ENCODE measurements at regions not wholly inside any gene's neighbourhood (a gene's known extent, or its start where the extent isn't known, plus 50 kb on each side); places are given as distances from the start of the nearest gene placed in this dataset.
A peak's percentile ranks its signal among the peaks of the same experiment; 100 is the strongest.
"Not testable (repeated sequence)": the region's sequence is repeated elsewhere in the genome, so short reads cannot be mapped to it uniquely, and the experiment has no call there.

GRCh38 chr1:219020386-219020785 lies 153.3 kb upstream of the LYPLAL1 start:
- no peak for DNase-seq

DNA sequence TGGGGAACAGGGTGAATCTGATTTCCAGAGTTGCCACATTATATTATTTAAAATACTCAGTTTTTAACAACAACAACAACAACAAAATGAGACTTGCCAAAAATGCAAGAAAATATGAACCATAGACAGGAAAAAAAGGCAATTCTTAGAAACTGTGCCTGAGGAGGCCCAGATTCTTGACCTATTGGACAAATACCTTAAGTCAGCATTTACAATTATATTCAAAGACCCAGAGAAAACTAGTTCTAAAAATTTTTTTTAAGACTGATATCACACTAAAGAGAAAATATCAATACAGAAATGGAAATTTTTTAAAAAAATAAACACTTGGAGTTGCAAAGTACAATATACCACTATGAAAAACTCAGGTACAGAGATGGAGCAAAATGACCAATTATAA lies 152.8 kb upstream of the LYPLAL1 start:
- no peak for DNase-seq

GRCh38 chr1:219027146-219027673 lies 146.5 kb upstream of the LYPLAL1 start:
- DNase-seq, result peak; percentile 12 to 83

DNA sequence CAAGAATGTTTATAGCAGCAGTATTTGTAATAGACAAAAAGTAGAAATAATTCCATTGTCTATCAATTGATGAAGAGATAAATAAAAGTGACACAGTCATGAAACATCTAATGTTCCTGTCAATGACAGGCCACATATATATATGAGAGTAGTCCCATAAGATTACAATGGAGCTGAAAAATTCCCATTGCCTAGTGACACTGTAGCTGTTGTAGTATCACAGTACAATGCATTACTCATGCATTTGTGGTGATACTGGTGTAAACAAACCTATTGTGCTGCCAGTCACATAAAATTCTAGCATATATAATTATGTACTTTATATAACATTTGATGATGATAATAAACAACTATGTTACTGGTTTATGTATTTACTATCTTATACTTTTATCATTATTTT lies 141.9 kb upstream of the LYPLAL1 start:
- no peak for DNase-seq

DNA sequence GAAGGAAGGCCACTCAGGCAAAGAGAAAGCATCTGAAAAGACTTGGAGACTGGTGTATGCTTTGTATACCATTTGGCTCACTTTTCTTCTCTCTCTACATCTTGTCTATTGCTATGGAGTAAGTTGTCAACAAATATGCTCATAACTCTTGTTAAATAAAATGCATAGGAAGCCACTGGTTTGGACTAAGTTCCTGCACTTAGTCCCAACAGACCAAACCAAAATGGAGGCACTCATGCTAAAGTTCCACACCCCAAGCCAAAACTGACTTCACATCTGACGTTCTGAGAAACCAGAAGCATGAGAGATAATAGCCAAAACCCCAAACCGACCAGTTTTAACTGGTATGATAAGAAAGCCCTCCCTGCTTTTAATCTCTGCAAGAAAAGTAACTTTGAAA lies 135.3 kb upstream of the LYPLAL1 start:
- DNase-seq, result no peak

DNA sequence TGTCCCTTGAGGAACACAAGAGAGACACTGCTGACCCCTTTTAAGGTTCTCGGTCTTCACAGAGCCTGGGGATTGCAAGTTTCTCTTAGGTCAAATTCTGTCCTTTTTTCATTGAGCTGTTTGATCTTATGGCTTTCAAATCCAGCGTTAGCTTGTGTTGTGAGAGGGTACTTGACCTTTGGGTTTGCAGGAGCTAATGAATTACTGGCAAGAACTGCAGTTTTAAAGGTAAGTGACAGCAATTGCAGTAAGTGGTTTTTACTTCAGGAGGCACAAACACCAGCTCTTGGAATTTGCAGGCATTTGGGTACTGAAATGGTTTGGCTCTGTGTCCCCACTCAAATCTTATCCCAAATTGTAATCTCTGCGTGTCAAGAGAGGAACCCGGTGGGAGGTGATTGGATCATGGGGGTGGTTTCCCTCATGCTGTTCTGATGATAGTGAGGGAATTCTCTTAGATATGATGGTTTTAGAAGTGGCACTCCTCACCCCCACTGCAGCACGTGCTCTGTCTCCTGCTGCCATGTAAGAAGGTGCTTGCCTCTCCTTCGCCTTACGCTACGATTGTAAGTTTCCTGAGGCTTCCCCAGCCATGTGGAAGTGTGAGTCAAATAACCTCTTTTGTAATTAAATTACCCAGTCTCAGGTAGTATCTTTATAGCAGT lies 134.5 kb upstream of the LYPLAL1 start:
- DNase-seq, result no peak

GRCh38 chr1:219039682-219040154 lies 134.0 kb upstream of the LYPLAL1 start:
- DNase-seq, result no peak

- DNase-seq, result no peak
Observed at GRCh38 chr1:219040291-219040690, 133.4 kb upstream of the LYPLAL1 start.

GRCh38 chr1:219041141-219041540 lies 132.5 kb upstream of the LYPLAL1 start:
- no peak for DNase-seq

- DNase-seq, result no peak
Observed at GRCh38 chr1:219041818-219042217, 131.9 kb upstream of the LYPLAL1 start.

DNA sequence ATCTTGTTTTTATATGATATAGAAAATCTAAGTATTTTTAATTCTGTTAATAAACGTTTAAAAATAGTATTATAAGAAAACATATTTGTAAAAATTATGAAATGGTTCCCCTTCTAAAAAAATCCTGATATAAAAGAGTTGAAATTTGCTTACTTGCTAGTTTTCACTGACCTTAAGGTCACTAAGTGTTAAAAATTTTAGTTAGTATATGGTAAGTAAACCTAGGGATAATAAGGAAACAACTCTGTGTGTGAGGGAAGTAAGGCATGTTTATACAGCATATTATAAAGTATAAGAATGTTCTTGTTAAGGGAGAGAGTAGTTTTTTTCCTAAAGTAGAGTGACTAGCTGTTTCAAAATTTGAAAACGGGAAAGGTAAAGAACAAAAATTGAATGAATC lies 130.9 kb upstream of the LYPLAL1 start:
- DNase-seq, result no peak

DNA sequence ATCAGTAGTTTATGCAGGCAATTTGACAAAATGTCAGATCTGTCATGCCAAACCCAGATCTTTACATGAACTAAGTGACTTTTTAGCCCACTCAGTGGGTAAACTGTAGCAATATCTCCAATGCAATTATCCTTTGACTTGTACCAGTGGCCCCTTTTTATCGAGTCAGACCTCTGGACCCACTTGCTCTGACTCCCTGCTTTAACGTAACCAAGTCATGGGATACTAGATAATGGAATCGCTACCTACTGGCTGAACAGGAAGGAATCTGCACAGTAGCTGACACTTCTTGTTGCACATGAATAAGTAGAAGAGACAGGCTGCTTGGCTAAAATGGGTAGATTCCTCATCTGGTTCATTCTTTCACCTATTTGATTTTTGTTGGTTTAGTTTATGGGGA lies 128.4 kb upstream of the LYPLAL1 start:
- DNase-seq, result no peak

- DNase-seq, result no peak
Observed at GRCh38 chr1:219049501-219049900, 124.2 kb upstream of the LYPLAL1 start.

GRCh38 chr1:219050086-219050821 lies 123.4 kb upstream of the LYPLAL1 start:
- DNase-seq, result no peak

DNA sequence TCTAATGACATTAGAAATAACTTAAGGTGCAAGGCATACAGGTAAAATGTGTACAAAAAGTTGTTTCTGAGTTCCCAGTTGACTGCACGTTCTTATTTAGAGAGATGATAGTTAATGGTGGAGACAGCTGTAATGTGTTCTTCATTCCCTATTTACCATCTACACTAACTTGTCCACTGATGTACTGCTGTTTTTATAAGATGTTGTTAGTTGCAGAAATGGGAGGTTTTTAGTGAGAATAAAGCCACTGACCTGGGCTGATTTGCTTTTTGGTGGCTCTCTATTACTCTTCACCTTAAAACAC lies 122.9 kb upstream of the LYPLAL1 start:
- DNase-seq, result no peak

- DNase-seq, result no peak
Observed at GRCh38 chr1:219051547-219051946, 122.1 kb upstream of the LYPLAL1 start.

- DNase-seq, result no peak
Observed at GRCh38 chr1:219058891-219059820, 114.5 kb upstream of the LYPLAL1 start.

DNA sequence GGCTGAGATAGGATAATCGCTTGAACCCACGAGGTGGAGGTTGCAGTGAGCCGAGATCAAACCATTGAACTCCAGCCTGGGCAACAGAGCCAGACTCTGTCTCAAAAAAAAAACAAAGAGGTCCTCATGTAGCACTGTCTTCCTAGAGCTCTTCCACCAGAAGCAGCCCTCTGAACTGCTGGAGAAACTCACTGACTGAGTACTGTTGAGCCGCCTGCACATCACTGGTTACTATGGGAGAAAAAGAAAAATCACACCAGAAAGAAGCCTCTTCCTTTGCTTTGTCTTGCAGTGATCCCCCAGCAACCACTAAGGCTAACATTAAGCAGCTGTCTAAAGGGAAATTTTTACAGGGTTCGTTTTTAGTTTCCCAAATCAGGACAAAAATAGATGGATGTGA lies 112.9 kb upstream of the LYPLAL1 start:
- no peak for DNase-seq

DNA sequence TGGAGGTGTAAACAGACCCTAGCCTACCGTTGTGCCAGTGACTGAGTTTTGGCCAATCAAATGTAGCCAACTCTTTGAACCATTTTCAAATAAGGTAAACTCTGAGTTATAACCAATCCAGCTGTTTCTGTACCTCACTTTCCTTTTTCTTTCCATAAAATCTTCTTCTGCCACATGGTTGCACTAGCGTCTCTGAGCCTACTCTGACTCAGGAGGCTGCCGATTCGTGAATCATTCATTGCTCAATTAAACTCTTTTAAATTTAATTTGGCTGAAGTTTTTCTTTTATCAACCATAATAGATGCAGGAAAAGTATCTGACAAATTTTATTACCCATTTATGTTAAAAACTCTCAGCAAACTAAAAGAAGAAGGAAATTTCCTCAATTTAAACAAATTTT lies 111.5 kb upstream of the LYPLAL1 start:
- DNase-seq, result no peak

DNA sequence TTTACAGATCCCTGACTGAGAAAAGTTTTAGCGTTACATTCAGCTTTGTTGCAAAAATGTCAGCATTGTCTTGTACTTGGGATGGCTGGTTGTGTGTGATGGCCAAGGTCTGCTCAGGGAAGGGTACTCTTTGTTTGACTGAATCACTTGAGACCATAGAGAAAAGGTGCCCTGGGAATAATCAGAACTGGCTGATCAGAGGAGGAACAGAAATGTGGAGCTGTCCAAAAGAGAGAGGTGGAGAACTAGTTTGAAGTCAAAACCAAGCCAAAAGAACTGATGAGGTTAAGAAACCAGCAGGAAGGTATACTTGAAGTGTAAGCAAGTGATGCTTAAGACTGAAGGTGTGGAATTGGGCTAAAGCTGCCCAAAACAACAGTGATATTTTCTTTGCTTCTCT lies 107.6 kb upstream of the LYPLAL1 start:
- no peak for DNase-seq

GRCh38 chr1:219066631-219067349 lies 106.9 kb upstream of the LYPLAL1 start:
- DNase-seq, result peak in 1 of 2 experiments; percentile 45

DNA sequence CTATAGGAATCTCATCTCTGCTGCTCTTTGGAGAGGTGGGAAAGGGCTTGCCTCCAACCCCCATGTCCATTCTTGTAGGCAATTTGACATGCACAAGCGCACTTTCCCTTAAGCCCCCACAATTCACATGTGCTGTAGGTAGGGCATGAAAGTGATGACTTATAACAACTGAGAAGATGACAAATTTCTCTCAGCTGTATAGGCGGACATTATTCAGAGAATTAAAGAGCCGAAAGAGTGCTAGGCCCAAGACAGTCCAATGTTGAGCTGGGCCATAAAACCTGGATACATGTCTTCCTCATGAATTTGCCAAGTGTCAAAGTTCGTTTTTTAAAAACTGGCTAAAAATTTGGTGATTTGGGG lies 106.3 kb upstream of the LYPLAL1 start:
- no peak for DNase-seq

DNA sequence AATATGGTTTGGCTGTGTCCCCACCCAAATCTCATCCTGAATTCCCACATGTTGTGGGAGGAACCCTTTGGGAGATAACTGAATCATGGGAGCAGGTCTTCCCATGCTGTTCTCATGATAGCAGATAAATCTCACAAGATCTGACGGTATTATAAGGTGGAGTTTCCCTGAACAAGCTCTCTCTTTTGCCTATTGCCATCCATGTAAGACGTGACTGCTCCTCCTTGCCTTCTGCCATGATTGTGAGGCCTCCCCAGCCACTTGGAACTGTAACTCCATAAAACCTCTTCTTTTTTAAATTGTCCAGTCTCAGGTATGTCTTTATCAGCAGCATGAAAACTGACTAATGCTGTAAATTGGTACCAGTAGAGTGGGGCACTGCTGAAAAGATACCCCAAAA lies 103.3 kb upstream of the LYPLAL1 start:
- DNase-seq, result not testable (repeated sequence)
